Ovary (tissue), 7 donors: ENCODE measurements at regions not wholly inside any gene's neighbourhood (a gene's known extent, or its start where the extent isn't known, plus 50 kb on each side); places are given as distances from the start of the nearest gene placed in this dataset.

Experiments used
- DNase-seq, 5 donors: peaks; one replicate each; pipeline ENCODE4 v3.0.0-alpha.2; 2019 to 2020
- H3K27ac ChIP-seq, 2 donors: fragments of 200-600 bp; one replicate each; pipeline versions ENCODE4 v1.5.1 to v1.8.0; 2019 to 2022
- H3K27me3 ChIP-seq: fragments of 200-600 bp; one replicate; pipeline ENCODE4 v1.8.0; 2022
- H3K36me3 ChIP-seq: fragments of 200-600 bp; sonication (generic); one replicate; pipeline ENCODE4 v1.5.1; 2019
- H3K4me1 ChIP-seq: one replicate; pipeline ENCODE4 v1.8.1; 2013; ENCODE audit warnings: mild to moderate bottlenecking, moderate library complexity; ENCODE audit not compliant: insufficient read depth
- H3K4me3 ChIP-seq: fragments of 200-600 bp; sonication (generic); one replicate; pipeline ENCODE4 v1.5.1; 2017
- H3K9me3 ChIP-seq, 2 donors: fragments of 200-600 bp in 1 of 2; sonication (generic) in 1 of 2; one replicate each; pipeline versions ENCODE4 v1.5.1 to v1.8.1; 2013 to 2019; ENCODE audit warnings: mild to moderate bottlenecking in 1 of 2, moderate library complexity in 1 of 2
- CTCF ChIP-seq, 3 donors: fragments of 450-650 bp in 2 of 3; fragments of 200-600 bp in 1 of 3; IDR thresholded peaks; one replicate each; pipeline versions ENCODE4 v1.5.1 to v1.8.0; 2016 to 2022; ENCODE audit warnings: antibody characterized with exemption in 3 of 3, mild to moderate bottlenecking in 1 of 3
- EP300 ChIP-seq: sonication (generic); formaldehyde crosslinking; IDR thresholded peaks from one replicate; pipeline ENCODE4 v1.6.1; 2017; ENCODE audit warnings: antibody characterized with exemption
- POLR2A ChIP-seq: fragments of 450-650 bp; IDR thresholded peaks from one replicate; pipeline ENCODE4 v1.6.1; 2017; ENCODE audit warnings: antibody characterized with exemption, mild to moderate bottlenecking, moderate library complexity
- WGBS, 3 donors: extraction: QIAGEN DNeasy Blood & Tissue Kit in 1 of 3; methylation state at CpG; one replicate each; pipeline versions ENCODE4 v1.1.5 to v1.1.7; 2013 to 2017; 5-methylcytosine and 5-hydroxymethylcytosine counted together
- intact Hi-C, 4 donors: fragments of 100-400 bp; cut with DNase I; formaldehyde crosslinking; loops; one replicate each; pipeline versions ENCODE4 v1.11.0 to v1.15.1; 2022 to 2023
- donor health status: DM: no; HTN: no; CAD: no; lungs with moderate emphysema.
- donor health status: DM: no; HTN: no; CAD: no.
- donor health status: Bipolar disorder and iron deficiency.
- donor health status: DM: no; HTN: no; CAD: no.
- donor health status: DM: yes; HTN: yes; CAD: no.

- 75 to 88% (median 76%) methylated on average over 1 of the region's 1 CpG for WGBS, 3 donors
- Histone ChIP-seq H3K9me3 (no peaks in the 10 kb centered on the region), H3K27ac (no peak overlapping the region), H3K4me3 (no peak overlapping the region), H3K4me1 (no peaks in the 10 kb centered on the region), H3K36me3 (no peaks in the 10 kb centered on the region), H3K27me3 (no peaks in the 10 kb centered on the region)
- intact Hi-C loops, result no loop called here
- no peak for DNase-seq
- TF ChIP-seq CTCF (IDR thresholded peaks at IDR 0.05), result no peak
- no peak for TF ChIP-seq EP300
- no peak for TF ChIP-seq POLR2A
Measured at GRCh38 chr7:112575864-112576263, 95.1 kb downstream of the LSMEM1 start.

GRCh38 chr7:112579388-112579787, 98.6 kb downstream of the LSMEM1 start:
- Histone ChIP-seq H3K27me3 (no peaks in the 10 kb centered on the region), H3K4me3 (no peak overlapping the region), H3K4me1 (no peaks in the 10 kb centered on the region), H3K9me3 (no peaks in the 10 kb centered on the region), H3K36me3 (no peaks in the 10 kb centered on the region), H3K27ac (no peak overlapping the region)
- TF ChIP-seq CTCF (IDR thresholded peaks at IDR 0.05), result no peak
- TF ChIP-seq POLR2A, result no peak
- no peak for TF ChIP-seq EP300
- 81 to 86% (median 82%) methylated on average over 4 of the region's 4 CpGs for WGBS, 3 donors
- DNase-seq, result no peak
- intact Hi-C loops, result no loop called here

- no peaks in the 10 kb centered on the region for H3K36me3 ChIP-seq
- intact Hi-C loops, result no loop called here
- no peaks in the 10 kb centered on the region for H3K27me3 ChIP-seq
- H3K9me3 ChIP-seq, result no peaks in the 10 kb centered on the region
- DNase-seq, result no peak
- H3K4me3 ChIP-seq, result no peak overlapping the region
- no peak for TF ChIP-seq CTCF (IDR thresholded peaks at IDR 0.05)
- no peak for TF ChIP-seq EP300
- TF ChIP-seq POLR2A, result no peak
- H3K27ac ChIP-seq, result no peak overlapping the region
- 34 to 57% (median 36%) methylated on average over 5 of the region's 5 CpGs for WGBS, 3 donors
- H3K4me1 ChIP-seq, result no peaks in the 10 kb centered on the region
Measured at GRCh38 chr7:112580717-112581435, 100.1 kb downstream of the LSMEM1 start.

GRCh38 chr7:112581529-112581928, 100.7 kb downstream of the LSMEM1 start:
- Histone ChIP-seq H3K9me3 (no peaks in the 10 kb centered on the region), H3K27ac (no peak overlapping the region), H3K4me3 (no peak overlapping the region), H3K27me3 (no peaks in the 10 kb centered on the region), H3K4me1 (no peaks in the 10 kb centered on the region), H3K36me3 (no peaks in the 10 kb centered on the region)
- intact Hi-C loops, result no loop called here
- no peak for DNase-seq
- TF ChIP-seq CTCF (IDR thresholded peaks at IDR 0.05) (no peak), POLR2A (no peak), EP300 (no peak)
